ENCODE measurements at regions not wholly inside any gene's neighbourhood (a gene's known extent, or its start where the extent isn't known, plus 50 kb on each side); places are given as distances from the start of the nearest gene placed in this dataset.

DNA sequence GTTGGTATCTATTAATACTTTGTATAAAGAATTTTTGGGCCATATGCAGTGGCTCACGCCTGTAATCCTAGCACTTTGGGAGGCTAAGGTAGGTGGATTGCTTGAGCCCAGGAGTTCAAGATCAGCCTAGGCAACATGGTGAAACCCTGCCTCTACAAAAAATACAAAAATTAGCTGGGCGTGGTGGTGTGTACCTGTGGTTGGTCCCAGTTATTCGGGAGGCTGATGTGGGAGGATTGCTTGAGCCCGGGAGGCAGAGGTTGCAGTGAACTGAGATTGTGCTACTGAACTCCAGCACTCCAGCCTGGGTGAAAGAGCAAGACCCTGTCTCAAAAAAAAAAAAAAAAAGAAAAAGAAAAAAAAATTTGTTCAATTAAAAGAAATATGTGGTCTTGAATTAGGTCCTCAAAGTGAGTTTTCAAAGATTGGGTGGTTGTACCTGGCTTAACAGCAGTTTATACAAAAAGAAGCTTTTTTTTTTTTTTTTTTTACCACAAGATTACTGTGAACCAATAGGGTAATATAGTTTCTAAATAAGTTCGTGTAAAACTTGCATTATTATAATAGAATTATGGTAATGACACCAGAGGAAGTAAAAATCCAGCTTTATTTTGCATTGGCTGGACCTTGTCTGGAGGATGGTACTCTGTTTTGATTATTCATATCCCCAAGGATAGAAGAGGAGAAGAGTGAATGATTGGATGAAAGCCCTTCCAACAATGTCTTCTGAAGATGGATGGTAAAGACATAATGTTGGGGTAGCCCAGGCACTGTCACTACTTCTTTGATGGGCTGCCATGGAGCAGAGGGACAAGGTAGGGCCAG lies 210.3 kb downstream of the MYCN start (continued):
- TF ChIP-seq, protein P1, sequence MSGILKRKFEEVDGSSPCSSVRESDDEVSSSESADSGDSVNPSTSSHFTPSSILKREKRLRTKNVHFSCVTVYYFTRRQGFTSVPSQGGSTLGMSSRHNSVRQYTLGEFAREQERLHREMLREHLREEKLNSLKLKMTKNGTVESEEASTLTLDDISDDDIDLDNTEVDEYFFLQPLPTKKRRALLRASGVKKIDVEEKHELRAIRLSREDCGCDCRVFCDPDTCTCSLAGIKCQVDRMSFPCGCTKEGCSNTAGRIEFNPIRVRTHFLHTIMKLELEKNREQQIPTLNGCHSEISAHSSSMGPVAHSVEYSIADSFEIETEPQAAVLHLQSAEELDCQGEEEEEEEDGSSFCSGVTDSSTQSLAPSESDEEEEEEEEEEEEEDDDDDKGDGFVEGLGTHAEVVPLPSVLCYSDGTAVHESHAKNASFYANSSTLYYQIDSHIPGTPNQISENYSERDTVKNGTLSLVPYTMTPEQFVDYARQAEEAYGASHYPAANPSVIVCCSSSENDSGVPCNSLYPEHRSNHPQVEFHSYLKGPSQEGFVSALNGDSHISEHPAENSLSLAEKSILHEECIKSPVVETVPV (CRISPR knock-in tag; IDR thresholded peaks at IDR 0.05): no peak
- TF ChIP-seq RARB (CRISPR knock-in tag; IDR thresholded peaks at IDR 0.05): no peak

DNA sequence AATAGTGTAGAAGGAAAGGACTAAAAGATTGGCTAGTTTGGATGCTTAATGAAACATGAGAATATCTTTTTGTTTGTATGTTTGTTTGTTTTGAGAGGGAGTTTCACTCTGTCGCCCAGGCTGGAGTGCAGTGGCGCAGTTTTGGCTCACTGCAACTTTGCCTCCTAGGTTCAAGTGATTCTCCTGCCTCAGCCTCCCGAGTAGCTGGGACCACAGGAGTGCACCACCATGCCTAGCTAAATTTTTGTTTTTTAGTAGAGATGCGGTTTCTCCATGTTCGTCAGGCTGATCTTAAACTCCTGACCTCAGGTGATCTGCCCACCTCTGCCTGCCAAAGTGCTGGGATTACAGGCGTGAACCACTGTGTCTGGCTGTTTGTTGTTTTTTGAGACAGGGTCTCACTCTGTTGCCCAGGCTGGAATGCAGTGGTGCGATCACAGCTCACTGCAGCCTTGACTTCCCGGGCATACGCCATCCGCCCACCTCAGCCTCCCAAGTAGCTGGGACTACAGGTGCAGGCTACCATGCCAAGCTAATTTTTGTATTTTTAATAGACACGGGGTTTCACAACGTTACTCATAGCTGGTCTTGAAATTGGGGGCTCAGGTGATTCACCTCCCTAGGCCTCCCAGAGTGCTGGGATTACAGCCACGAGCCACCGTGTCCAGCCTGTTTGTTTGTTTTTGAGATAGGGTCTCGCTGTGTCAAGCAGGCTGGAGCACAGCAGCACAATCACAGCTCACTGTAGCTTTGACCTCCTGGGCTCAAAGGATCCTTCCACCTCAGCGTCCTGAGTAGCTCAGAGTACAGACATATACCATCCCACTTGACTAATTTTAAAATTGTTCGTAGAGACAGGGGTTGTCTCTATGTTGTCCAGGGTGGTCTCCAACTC lies 209.2 kb downstream of the MYCN start:
- TF ChIP-seq ZNF565 (CRISPR knock-in tag; conservative IDR thresholded peaks at IDR 0.05; ENCODE audit: low read depth) (no peak), ESRRG (CRISPR knock-in tag; IDR thresholded peaks at IDR 0.05) (no peak), OSR1 (CRISPR knock-in tag; IDR thresholded peaks at IDR 0.05) (no peak), ARNTL (CRISPR knock-in tag; IDR thresholded peaks at IDR 0.05; ENCODE audit: borderline replicate concordance, low read depth) (no peak), ZNF8 (CRISPR knock-in tag; IDR thresholded peaks at IDR 0.05) (no peak), ZC3H10 (CRISPR knock-in tag; IDR thresholded peaks at IDR 0.05) (no peak), ZFP3 (CRISPR knock-in tag; IDR thresholded peaks at IDR 0.05) (no peak), CSDC2 (CRISPR knock-in tag; IDR thresholded peaks at IDR 0.05) (no peak), ISL1 (CRISPR knock-in tag; IDR thresholded peaks at IDR 0.05) (no peak), PPARA (CRISPR knock-in tag; IDR thresholded peaks at IDR 0.05; ENCODE audit: borderline replicate concordance) (no peak)
- TF ChIP-seq, protein P2, sequence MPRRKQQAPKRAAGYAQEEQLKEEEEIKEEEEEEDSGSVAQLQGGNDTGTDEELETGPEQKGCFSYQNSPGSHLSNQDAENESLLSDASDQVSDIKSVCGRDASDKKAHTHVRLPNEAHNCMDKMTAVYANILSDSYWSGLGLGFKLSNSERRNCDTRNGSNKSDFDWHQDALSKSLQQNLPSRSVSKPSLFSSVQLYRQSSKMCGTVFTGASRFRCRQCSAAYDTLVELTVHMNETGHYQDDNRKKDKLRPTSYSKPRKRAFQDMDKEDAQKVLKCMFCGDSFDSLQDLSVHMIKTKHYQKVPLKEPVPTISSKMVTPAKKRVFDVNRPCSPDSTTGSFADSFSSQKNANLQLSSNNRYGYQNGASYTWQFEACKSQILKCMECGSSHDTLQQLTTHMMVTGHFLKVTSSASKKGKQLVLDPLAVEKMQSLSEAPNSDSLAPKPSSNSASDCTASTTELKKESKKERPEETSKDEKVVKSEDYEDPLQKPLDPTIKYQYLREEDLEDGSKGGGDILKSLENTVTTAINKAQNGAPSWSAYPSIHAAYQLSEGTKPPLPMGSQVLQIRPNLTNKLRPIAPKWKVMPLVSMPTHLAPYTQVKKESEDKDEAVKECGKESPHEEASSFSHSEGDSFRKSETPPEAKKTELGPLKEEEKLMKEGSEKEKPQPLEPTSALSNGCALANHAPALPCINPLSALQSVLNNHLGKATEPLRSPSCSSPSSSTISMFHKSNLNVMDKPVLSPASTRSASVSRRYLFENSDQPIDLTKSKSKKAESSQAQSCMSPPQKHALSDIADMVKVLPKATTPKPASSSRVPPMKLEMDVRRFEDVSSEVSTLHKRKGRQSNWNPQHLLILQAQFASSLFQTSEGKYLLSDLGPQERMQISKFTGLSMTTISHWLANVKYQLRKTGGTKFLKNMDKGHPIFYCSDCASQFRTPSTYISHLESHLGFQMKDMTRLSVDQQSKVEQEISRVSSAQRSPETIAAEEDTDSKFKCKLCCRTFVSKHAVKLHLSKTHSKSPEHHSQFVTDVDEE (CRISPR knock-in tag; IDR thresholded peaks at IDR 0.05): no peak
- TF ChIP-seq, protein P1 (CRISPR knock-in tag; IDR thresholded peaks at IDR 0.05): no peak
- ATAC-seq: no peak

DNA sequence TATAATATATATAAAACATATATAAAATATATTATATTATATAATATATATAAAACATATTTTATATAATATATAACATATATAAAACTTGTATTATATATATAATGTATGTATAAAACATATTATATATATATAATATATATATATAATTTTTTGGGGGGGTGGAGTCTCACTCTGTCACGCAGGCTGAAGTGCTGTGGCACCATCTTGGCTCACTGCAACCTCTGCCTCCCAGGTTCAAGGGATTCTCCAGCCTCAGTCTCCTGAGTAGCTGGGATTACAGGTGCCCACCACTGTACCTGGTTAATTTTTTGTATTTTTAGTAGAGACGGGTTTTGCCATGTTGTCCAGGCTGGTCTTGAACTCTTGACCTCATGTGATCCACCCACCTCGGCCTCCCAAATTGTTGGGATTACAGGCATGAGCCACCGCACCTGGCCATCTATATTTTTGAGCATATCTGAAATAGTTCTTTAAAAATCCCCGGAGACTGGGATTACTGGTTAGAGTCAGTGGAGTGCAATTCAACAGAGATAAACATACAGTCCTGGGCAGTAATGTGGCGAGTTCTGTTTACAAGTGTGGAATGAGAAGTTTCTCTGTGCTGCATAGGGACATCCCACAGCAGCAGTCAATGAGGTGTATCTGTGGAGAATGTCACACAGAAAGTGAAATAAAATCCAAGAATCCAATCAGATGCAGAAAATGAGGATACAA lies 208.4 kb downstream of the MYCN start:
- ATAC-seq: no peak
- TF ChIP-seq OSR1 (CRISPR knock-in tag; IDR thresholded peaks at IDR 0.05): no peak
- TF ChIP-seq TOX (CRISPR knock-in tag; IDR thresholded peaks at IDR 0.05; ENCODE audit: borderline replicate concordance): no peak
- no peak for TF ChIP-seq RARB (CRISPR knock-in tag; IDR thresholded peaks at IDR 0.05)

DNA sequence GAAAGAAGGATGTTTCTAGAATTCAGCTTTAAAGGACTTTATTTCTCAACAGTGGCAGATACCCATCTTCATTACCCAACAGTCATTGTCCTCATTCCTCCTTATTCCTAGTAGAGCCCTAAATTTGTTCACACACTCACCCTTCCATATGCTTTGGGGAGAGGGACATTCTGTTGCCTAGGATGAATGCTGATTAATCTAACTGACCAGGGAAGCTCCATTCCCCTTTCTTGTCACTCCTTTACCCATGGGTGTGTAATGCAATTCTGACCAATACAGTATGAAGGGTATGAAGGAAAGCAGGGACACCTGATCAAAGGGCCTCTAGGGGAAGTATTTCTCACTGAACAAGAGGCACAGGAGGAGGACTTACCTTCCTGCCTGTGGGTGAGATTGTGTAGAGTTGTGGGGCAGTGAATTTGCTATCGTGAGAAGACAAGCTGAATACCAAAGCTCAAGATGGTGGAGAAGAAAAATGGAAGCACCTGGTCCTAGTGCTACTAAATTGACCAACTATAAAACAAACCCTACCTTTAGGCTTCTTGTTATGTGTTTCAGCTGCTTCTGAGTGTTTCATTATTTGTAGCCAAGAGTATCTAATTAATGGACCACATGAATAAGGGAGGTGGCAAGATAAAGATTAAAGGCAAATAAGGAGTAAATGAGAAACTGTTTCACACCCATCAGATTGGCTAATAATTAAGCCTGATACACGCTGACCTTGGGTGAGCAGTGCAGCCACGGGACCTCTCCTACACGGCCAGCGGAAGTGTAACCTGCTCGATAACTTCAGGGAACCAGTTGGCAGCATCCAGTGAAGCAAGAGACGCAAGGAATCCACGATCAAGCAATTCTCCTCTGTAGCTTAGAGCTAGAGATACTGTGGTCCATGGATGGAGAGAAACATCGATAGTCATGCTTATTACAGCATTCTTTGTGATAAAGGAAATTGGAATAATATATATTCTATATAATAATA lies 202.3 kb downstream of the MYCN start:
- ATAC-seq: no peak
- no peak for TF ChIP-seq TOX (CRISPR knock-in tag; IDR thresholded peaks at IDR 0.05; ENCODE audit: borderline replicate concordance)
- TF ChIP-seq, protein P3, sequence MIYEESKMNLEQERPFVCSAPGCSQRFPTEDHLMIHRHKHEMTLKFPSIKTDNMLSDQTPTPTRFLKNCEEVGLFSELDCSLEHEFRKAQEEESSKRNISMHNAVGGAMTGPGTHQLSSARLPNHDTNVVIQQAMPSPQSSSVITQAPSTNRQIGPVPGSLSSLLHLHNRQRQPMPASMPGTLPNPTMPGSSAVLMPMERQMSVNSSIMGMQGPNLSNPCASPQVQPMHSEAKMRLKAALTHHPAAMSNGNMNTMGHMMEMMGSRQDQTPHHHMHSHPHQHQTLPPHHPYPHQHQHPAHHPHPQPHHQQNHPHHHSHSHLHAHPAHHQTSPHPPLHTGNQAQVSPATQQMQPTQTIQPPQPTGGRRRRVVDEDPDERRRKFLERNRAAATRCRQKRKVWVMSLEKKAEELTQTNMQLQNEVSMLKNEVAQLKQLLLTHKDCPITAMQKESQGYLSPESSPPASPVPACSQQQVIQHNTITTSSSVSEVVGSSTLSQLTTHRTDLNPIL (CRISPR knock-in tag; IDR thresholded peaks at IDR 0.05; ENCODE audit: low read depth): no peak
- TF ChIP-seq, protein P4, sequence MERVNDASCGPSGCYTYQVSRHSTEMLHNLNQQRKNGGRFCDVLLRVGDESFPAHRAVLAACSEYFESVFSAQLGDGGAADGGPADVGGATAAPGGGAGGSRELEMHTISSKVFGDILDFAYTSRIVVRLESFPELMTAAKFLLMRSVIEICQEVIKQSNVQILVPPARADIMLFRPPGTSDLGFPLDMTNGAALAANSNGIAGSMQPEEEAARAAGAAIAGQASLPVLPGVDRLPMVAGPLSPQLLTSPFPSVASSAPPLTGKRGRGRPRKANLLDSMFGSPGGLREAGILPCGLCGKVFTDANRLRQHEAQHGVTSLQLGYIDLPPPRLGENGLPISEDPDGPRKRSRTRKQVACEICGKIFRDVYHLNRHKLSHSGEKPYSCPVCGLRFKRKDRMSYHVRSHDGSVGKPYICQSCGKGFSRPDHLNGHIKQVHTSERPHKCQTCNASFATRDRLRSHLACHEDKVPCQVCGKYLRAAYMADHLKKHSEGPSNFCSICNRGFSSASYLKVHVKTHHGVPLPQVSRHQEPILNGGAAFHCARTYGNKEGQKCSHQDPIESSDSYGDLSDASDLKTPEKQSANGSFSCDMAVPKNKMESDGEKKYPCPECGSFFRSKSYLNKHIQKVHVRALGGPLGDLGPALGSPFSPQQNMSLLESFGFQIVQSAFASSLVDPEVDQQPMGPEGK (CRISPR knock-in tag; IDR thresholded peaks at IDR 0.05; ENCODE audit: borderline replicate concordance): no peak
